NT2/D1 (cell line): ENCODE measurements at regions not wholly inside any gene's neighbourhood (a gene's known extent, or its start where the extent isn't known, plus 50 kb on each side); places are given as distances from the start of the nearest gene placed in this dataset.

ENCODE experiments used
- DNase-seq: peaks from one replicate; pipeline ENCODE4 v3.0.0-alpha.2; 2011; ENCODE audit warnings: low read depth, low spot score
- H3K27me3 ChIP-seq: 2 replicates; pipeline ENCODE4 v1.6.0; 2011; ENCODE audit warnings: mild to moderate bottlenecking; ENCODE audit not compliant: insufficient read length, insufficient read depth
- H3K36me3 ChIP-seq: 2 replicates; pipeline ENCODE4 v1.6.1; 2011; ENCODE audit warnings: mild to moderate bottlenecking, low read length, mixed read lengths; ENCODE audit not compliant: insufficient read depth, insufficient read length
- H3K4me1 ChIP-seq: 2 replicates; pipeline ENCODE4 v1.5.1; 2011; ENCODE audit not compliant: insufficient read depth, insufficient read length
- H3K4me3 ChIP-seq: 2 replicates; pipeline ENCODE4 v1.5.1; 2011; ENCODE audit warnings: low read depth; ENCODE audit not compliant: insufficient read length
- H3K9ac ChIP-seq: 2 replicates; pipeline ENCODE4 v1.6.0; 2011; ENCODE audit warnings: low read depth; ENCODE audit not compliant: insufficient read length
- H3K9me3 ChIP-seq: 2 replicates; pipeline ENCODE4 v1.5.1; 2011; ENCODE audit warnings: mild to moderate bottlenecking, low read length; ENCODE audit not compliant: insufficient read depth
- SUZ12 ChIP-seq: IDR thresholded peaks from 2 replicates; pipeline ENCODE4 v1.6.1; 2011; ENCODE audit not compliant: insufficient read length, insufficient read depth; ENCODE audit errors: extremely low read depth
- YY1 ChIP-seq: IDR thresholded peaks from 2 replicates; pipeline ENCODE4 v1.6.1; 2011; ENCODE audit not compliant: insufficient read length, insufficient read depth
- ZNF274 ChIP-seq: IDR thresholded peaks from 2 replicates; pipeline ENCODE4 v1.6.1; 2011; ENCODE audit warnings: mild to moderate bottlenecking, low read depth, low read length

GRCh38 chr13:80560609-80561008 lies 219.7 kb upstream of the SPRY2 start:
- Histone ChIP-seq H3K4me1 (no peaks in the 10 kb centered on the region), H3K9ac (no peak overlapping the region), H3K4me3 (no peak overlapping the region), H3K36me3 (no peaks in the 10 kb centered on the region), H3K27me3 (no peaks in the 10 kb centered on the region), H3K9me3 (no peaks in the 10 kb centered on the region)
- no peak for DNase-seq
- TF ChIP-seq YY1: no peak
- TF ChIP-seq SUZ12: no peak
- TF ChIP-seq ZNF274: no peak

GRCh38 chr13:80559944-80560343 lies 219.0 kb upstream of the SPRY2 start:
- Histone ChIP-seq H3K27me3 (no peaks in the 10 kb centered on the region), H3K4me3 (no peak overlapping the region), H3K9ac (no peak overlapping the region), H3K9me3 (no peaks in the 10 kb centered on the region), H3K36me3 (no peaks in the 10 kb centered on the region), H3K4me1 (no peaks in the 10 kb centered on the region)
- no peak for TF ChIP-seq SUZ12
- no peak for TF ChIP-seq ZNF274
- no peak for TF ChIP-seq YY1
- no peak for DNase-seq

GRCh38 chr13:80558074-80558473 lies 217.1 kb upstream of the SPRY2 start:
- H3K36me3 ChIP-seq: no peaks in the 10 kb centered on the region

GRCh38 chr13:80555796-80556678 lies 215.1 kb upstream of the SPRY2 start:
- Histone ChIP-seq H3K9ac (no peak overlapping the region), H3K27me3 (no peaks in the 10 kb centered on the region), H3K36me3 (no peaks in the 10 kb centered on the region), H3K4me3 (no peak overlapping the region), H3K4me1 (no peaks in the 10 kb centered on the region), H3K9me3 (no peaks in the 10 kb centered on the region)
- no peak for TF ChIP-seq YY1
- TF ChIP-seq SUZ12: no peak
- TF ChIP-seq ZNF274: no peak
- DNase-seq: no peak

More at GRCh38 chr13:80558074-80558473, 217.1 kb upstream of the SPRY2 start:
- H3K4me1 ChIP-seq: no peaks in the 10 kb centered on the region
- TF ChIP-seq SUZ12: no peak
- TF ChIP-seq YY1: no peak
- no peak for TF ChIP-seq ZNF274
- H3K9me3 ChIP-seq: no peaks in the 10 kb centered on the region
- H3K27me3 ChIP-seq: no peaks in the 10 kb centered on the region
- no peak overlapping the region for H3K4me3 ChIP-seq
- H3K9ac ChIP-seq: no peak overlapping the region
- no peak for DNase-seq

- H3K4me1 ChIP-seq: no peaks in the 10 kb centered on the region
- no peaks in the 10 kb centered on the region for H3K27me3 ChIP-seq
- H3K4me3 ChIP-seq: no peak overlapping the region
- DNase-seq: no peak
- TF ChIP-seq SUZ12 (no peak), ZNF274 (no peak), YY1 (no peak)
- no peaks in the 10 kb centered on the region for H3K36me3 ChIP-seq
- H3K9ac ChIP-seq: no peak overlapping the region
- no peaks in the 10 kb centered on the region for H3K9me3 ChIP-seq
Observed at GRCh38 chr13:80552851-80553440, 212.0 kb upstream of the SPRY2 start.

GRCh38 chr13:80551650-80552497 lies 210.9 kb upstream of the SPRY2 start:
- Histone ChIP-seq H3K4me1 (no peaks in the 10 kb centered on the region), H3K4me3 (no peak overlapping the region), H3K9me3 (no peaks in the 10 kb centered on the region), H3K36me3 (no peaks in the 10 kb centered on the region), H3K9ac (no peak overlapping the region), H3K27me3 (no peaks in the 10 kb centered on the region)
- no peak for DNase-seq
- no peak for TF ChIP-seq YY1
- TF ChIP-seq ZNF274: no peak
- TF ChIP-seq SUZ12: no peak

- Histone ChIP-seq H3K9ac (no peak overlapping the region), H3K36me3 (no peaks in the 10 kb centered on the region), H3K4me3 (no peak overlapping the region), H3K27me3 (no peaks in the 10 kb centered on the region), H3K9me3 (no peaks in the 10 kb centered on the region), H3K4me1 (no peaks in the 10 kb centered on the region)
- TF ChIP-seq SUZ12 (no peak), ZNF274 (no peak), YY1 (no peak)
- DNase-seq: no peak
Observed at GRCh38 chr13:80550971-80551441, 210.1 kb upstream of the SPRY2 start.
